Naive thymus-derived CD8-positive, alpha-beta T cell (primary cell): ENCODE measurements at regions not wholly inside any gene's neighbourhood (a gene's known extent, or its start where the extent isn't known, plus 50 kb on each side); places are given as distances from the start of the nearest gene placed in this dataset.

Experiments used
- ATAC-seq, 2 donors: fragments of 150-1000 bp; cut with Tn5 transposase in 1 of 2; sonication (Bioruptor Pico), chemical (Tn5 transposase) in 1 of 2; 1 replicate in 1 of 2; 2 replicates in 1 of 2; pipeline ENCODE4 v1.10.0; 2021; ENCODE audit warnings: mild to moderate bottlenecking in 2 of 2, moderate library complexity in 2 of 2
- POLR2A ChIA-PET: fragments of 350-600 bp; sonication (Branson Sonifier 250); formaldehyde crosslinking; loops from one replicate; lab custom pipeline; 2021; ENCODE audit warnings: antibody characterized with exemption; lab: Charles Lee
- DNase-seq, 10 donors: peaks; one replicate each; pipeline versions ENCODE4 v3.0.0 to v3.0.0-alpha.2; 2020 to 2022
- H3K27ac Mint-ChIP-seq, 10 donors: one replicate each; pipeline ENCODE4 v1.8.0; 2020 to 2022; ENCODE audit warnings: mild to moderate bottlenecking in 10 of 10, mixed read lengths in 10 of 10, moderate library complexity in 4 of 10, inconsistent platforms in 1 of 10
- H3K27me3 Mint-ChIP-seq, 5 donors: one replicate each; pipeline ENCODE4 v1.8.0; 2021 to 2022; ENCODE audit warnings: mixed read lengths in 5 of 5
- H3K36me3 Mint-ChIP-seq, 3 donors: one replicate each; pipeline ENCODE4 v1.8.0; 2020 to 2022; ENCODE audit warnings: mixed read lengths in 3 of 3, mild to moderate bottlenecking in 2 of 3, inconsistent platforms in 1 of 3
- H3K4me1 Mint-ChIP-seq, 4 donors: one replicate each; pipeline ENCODE4 v1.8.0; 2021 to 2022; ENCODE audit warnings: mixed read lengths in 4 of 4
- H3K4me3 Mint-ChIP-seq, 10 donors: one replicate each; pipeline ENCODE4 v1.8.0; 2020 to 2022; ENCODE audit warnings: mild to moderate bottlenecking in 10 of 10, mixed read lengths in 10 of 10, moderate library complexity in 6 of 10, inconsistent platforms in 1 of 10
- H3K9me3 Mint-ChIP-seq, 9 donors: one replicate each; pipeline ENCODE4 v1.8.0; 2020 to 2022; ENCODE audit warnings: mixed read lengths in 9 of 9, mild to moderate bottlenecking in 3 of 9, inconsistent platforms in 1 of 9, moderate library complexity in 1 of 9

DNA sequence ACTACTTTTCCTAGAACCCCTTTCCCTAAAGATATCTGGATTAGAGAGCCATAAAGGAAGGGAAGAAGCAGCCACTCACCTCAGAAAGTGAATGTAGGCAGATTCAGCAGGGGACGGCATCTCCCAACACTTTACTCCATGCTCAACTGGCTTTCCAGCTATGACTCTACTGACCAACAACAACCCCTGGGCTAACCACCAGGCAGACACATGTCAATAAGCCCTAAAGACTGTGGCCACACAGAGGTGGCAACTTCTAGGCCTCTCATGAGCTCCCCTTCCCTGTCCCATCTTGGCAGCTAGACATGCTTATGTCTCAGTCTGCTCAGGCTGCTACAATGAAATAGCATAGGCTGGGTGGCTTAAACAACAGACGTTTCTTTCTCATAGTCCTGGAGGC, 214.0 kb upstream of the ZP4 start:
- peaks cover 0 to 13% (median 3%) of the 10 kb centered on the region in 9 donors for H3K9me3 Mint-ChIP-seq
- no peaks in the 10 kb centered on the region for H3K27me3 Mint-ChIP-seq
- no peaks in the 10 kb centered on the region for H3K4me1 Mint-ChIP-seq
- H3K27ac Mint-ChIP-seq: no peak overlapping the region
- POLR2A ChIA-PET: no interaction called here
- peaks cover 0 to 4% (median 0%) of the 10 kb centered on the region in 3 donors for H3K36me3 Mint-ChIP-seq
- H3K4me3 Mint-ChIP-seq: no peak overlapping the region
- DNase-seq (no peak), ATAC-seq (no peak)

DNA sequence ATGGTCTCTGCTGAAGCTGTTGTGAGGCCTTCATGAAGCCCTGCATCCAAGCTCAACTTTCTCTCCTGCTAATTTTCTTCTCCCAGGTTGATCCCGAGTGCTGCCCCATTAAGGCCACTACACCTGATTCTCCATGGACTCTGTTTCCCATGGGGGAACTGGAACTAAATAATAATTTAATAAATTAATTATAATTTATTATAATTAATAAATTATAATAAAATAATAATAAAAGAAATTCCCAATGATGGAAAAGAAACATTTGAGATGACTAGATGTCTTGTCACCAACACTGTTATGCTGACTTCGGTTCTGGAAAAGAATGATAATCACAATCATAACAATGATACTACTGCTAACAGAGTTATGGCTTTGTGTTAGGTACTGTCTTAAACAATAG, 211.2 kb upstream of the ZP4 start:
- peaks cover 0 to 16% (median 9%) of the 10 kb centered on the region in 9 donors for H3K9me3 Mint-ChIP-seq
- H3K36me3 Mint-ChIP-seq: peaks cover 0 to 4% (median 0%) of the 10 kb centered on the region in 3 donors
- H3K4me3 Mint-ChIP-seq: no peak overlapping the region
- POLR2A ChIA-PET: no interaction called here
- no peak overlapping the region for H3K27ac Mint-ChIP-seq
- H3K27me3 Mint-ChIP-seq: no peaks in the 10 kb centered on the region
- no peaks in the 10 kb centered on the region for H3K4me1 Mint-ChIP-seq
- ATAC-seq (no peak), DNase-seq (no peak)

DNA sequence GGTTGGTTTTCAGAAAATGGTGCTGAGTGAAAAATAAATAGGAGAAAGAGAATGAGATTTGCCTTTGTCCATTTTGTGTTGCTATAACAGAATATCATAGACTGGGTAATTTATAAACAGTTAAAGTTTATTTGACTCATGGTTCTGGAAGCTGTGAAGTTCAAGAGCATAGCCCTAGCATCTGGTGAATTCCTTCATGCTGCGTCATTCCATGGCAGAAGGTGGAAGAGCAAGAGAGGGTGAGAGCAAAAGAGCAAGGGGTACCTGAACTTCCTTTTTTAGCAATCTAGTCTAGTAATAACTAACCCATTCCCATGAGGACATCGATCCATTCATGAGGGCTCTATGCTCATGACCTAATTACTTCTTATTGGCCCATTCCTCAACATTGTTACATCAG, 209.1 kb upstream of the ZP4 start:
- H3K4me1 Mint-ChIP-seq: no peaks in the 10 kb centered on the region
- POLR2A ChIA-PET: no interaction called here
- no peak for ATAC-seq
- no peak for DNase-seq
- no peak overlapping the region for H3K27ac Mint-ChIP-seq
- H3K9me3 Mint-ChIP-seq: peaks cover 0 to 16% (median 6%) of the 10 kb centered on the region in 9 donors
- peaks cover 0 to 4% (median 0%) of the 10 kb centered on the region in 3 donors for H3K36me3 Mint-ChIP-seq
- no peak overlapping the region for H3K4me3 Mint-ChIP-seq
- H3K27me3 Mint-ChIP-seq: no peaks in the 10 kb centered on the region

DNA sequence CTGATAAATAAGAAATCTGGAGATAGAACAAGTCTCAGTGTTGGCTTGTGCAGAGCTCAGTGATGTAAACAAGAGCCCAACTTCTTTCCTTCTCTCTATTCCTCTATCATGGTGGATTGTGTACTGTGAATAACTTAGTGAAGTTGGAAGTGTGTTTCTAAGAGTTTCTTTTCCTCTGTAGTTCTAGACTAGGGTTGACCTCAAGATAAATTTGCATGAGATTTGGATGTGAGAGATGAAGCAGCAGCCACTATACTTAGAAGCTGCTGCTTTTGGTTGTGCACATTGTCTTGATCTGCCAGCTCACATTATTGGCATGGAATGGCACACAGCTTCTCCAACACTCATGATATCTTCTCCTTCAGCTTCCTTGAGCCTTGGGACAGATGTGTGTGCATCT, 198.9 kb upstream of the ZP4 start:
- Mint-ChIP-seq H3K9me3 (peaks cover 0 to 33% (median 3%) of the 10 kb centered on the region in 9 donors), H3K27ac (no peak overlapping the region), H3K4me1 (no peaks in the 10 kb centered on the region), H3K27me3 (no peaks in the 10 kb centered on the region), H3K36me3 (no peaks in the 10 kb centered on the region), H3K4me3 (no peak overlapping the region)
- POLR2A ChIA-PET: no interaction called here
- DNase-seq (no peak), ATAC-seq (no peak)

DNA sequence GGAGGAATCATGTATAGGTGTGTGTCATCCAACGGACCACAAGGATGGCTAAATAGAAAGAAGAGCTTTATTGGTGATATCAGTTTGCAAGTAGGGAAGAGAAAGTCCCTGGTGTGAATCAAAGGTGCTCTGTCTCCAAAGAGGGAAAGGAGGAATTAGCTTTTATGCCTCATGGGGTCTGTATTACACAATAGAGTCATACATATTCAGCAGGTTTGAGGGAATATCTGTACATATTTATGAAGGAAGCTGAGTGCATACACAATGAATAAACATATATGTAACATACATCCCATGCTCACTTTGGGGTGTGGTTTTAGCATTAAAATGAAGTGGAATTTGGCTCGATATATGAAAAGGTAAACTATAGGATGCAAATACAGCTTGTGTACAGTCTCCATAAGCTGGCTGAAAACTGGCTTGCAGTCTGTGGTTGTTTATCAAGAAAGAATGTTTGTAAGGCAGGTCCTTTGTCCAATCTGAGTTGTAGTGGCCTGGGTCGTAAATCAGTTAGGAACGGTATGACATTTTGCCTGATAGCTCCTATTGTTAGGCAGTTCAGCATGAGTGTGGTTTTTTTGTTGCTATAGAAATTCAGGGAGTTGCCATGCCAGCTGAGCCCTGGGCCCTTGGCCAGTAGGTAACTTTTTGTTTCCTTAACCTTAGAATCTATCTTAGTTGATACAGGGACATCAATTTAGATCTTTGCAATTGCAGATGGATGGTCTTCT, 198.0 kb upstream of the ZP4 start:
- DNase-seq (no peak), ATAC-seq (no peak)
- H3K4me1 Mint-ChIP-seq: no peaks in the 10 kb centered on the region
- H3K36me3 Mint-ChIP-seq: no peaks in the 10 kb centered on the region
- no peaks in the 10 kb centered on the region for H3K27me3 Mint-ChIP-seq
- peaks cover 0 to 33% (median 3%) of the 10 kb centered on the region in 9 donors for H3K9me3 Mint-ChIP-seq
- POLR2A ChIA-PET: no interaction called here
- H3K27ac Mint-ChIP-seq: no peak overlapping the region
- H3K4me3 Mint-ChIP-seq: no peak overlapping the region

DNA sequence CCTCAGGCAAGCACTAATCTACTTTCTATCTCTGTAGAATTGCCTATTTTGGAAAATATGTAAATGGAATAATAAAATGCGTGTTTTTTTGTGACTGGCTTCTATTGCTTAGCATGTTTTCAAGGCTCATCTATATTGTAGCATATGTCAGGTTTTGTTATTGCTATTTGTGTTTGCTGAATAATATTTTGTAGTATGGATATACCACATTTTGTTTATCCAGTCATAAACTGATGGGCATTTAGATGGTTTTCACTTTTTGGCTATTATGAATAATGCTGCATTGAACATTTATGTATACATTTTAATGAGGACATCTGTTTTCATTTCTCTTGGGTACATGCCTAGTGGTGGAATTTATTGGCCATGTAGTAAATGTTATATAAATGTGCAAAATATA, 183.3 kb upstream of the ZP4 start:
- H3K4me1 Mint-ChIP-seq: no peaks in the 10 kb centered on the region
- POLR2A ChIA-PET: no interaction called here
- H3K27ac Mint-ChIP-seq: no peak overlapping the region
- peaks cover 2 to 17% (median 4%) of the 10 kb centered on the region in 9 donors for H3K9me3 Mint-ChIP-seq
- no peaks in the 10 kb centered on the region for H3K36me3 Mint-ChIP-seq
- ATAC-seq (no peak), DNase-seq (no peak)
- H3K4me3 Mint-ChIP-seq: no peak overlapping the region
- H3K27me3 Mint-ChIP-seq: no peaks in the 10 kb centered on the region

DNA sequence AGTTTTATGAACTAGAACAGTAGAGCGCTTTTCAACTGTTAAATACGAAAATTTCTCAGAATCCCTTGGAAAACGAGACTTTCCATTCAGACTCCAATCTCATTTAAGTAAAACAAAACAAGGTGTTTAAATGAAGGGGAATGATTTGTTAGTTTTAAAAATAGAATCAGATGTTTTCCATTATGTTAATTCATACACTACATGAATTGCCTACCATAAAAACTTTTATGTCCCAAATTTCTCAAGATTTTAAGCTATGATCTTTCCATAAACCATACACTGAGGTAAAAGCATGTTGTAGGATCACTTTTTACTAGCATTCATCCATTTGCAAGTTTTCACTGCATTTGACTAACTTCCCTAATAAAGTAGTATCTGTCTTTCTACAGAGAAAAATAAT, 180.3 kb upstream of the ZP4 start:
- DNase-seq (no peak), ATAC-seq (no peak)
- Mint-ChIP-seq H3K4me3 (no peak overlapping the region), H3K4me1 (no peaks in the 10 kb centered on the region), H3K36me3 (no peaks in the 10 kb centered on the region), H3K27me3 (no peaks in the 10 kb centered on the region), H3K9me3 (peaks cover 0 to 12% (median 3%) of the 10 kb centered on the region in 9 donors), H3K27ac (no peak overlapping the region)
- POLR2A ChIA-PET: no interaction called here

DNA sequence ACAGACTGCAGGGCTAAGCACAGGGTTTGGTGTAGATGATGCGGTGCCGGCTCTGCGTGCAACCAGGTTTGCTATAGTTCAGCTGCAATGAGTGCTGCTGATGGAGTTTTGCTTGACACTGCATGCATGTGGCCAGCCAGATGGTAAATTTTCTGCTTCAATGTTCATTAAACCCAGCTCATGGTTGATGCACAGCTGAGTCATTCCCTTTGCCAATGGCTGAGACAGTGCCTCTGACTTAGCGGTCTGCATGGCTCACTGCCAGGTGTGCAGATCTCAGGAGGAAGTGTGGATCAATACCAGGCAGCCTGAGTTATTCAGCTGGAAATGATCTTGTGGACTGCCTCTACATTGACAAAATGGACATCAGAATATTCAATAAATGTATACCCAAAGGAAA, 172.7 kb upstream of the ZP4 start:
- no peaks in the 10 kb centered on the region for H3K36me3 Mint-ChIP-seq
- no peaks in the 10 kb centered on the region for H3K4me1 Mint-ChIP-seq
- POLR2A ChIA-PET: no interaction called here
- no peak overlapping the region for H3K4me3 Mint-ChIP-seq
- peaks cover 0 to 10% (median 6%) of the 10 kb centered on the region in 9 donors for H3K9me3 Mint-ChIP-seq
- ATAC-seq (no peak), DNase-seq (no peak)
- H3K27me3 Mint-ChIP-seq: peaks cover 0 to 4% (median 0%) of the 10 kb centered on the region in 5 donors
- H3K27ac Mint-ChIP-seq: no peak overlapping the region

DNA sequence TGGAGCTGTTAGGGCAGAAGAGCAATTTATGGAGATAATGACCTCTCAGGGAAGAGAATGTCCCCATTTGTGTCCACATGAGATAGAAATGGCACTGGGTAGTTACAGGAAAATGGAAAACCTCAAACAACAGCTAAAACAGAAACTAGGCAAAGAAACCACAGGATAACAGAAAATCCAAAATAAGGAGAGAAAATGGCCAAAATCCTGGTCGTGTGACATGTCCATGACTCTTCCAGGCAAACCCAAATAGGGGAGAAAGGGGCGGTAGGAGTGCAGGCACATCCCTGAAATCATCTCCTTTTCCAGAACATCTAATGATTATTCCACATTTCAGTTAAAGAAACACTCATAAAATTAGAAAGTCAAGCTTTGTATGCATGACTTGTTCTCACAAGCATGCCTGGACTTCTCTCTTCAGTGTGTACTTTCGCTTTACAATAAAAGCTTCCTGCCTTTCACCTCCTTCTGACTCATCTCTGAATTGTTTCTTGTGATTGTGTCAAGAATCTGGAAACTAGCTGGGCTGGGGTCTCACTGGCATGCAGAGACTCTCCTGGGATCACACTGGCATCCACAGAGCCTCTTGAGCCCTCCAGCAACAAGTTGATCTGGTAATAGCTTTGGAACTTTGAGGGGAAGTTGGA, 171.4 kb upstream of the ZP4 start:
- H3K27me3 Mint-ChIP-seq: peaks cover 0 to 4% (median 0%) of the 10 kb centered on the region in 5 donors
- POLR2A ChIA-PET: no interaction called here
- no peak overlapping the region for H3K27ac Mint-ChIP-seq
- DNase-seq: no peak
- H3K4me3 Mint-ChIP-seq: no peak overlapping the region
- no peak for ATAC-seq
- peaks cover 0 to 20% (median 10%) of the 10 kb centered on the region in 9 donors for H3K9me3 Mint-ChIP-seq
- H3K36me3 Mint-ChIP-seq: peaks cover 0 to 5% (median 0%) of the 10 kb centered on the region in 3 donors
- no peaks in the 10 kb centered on the region for H3K4me1 Mint-ChIP-seq

DNA sequence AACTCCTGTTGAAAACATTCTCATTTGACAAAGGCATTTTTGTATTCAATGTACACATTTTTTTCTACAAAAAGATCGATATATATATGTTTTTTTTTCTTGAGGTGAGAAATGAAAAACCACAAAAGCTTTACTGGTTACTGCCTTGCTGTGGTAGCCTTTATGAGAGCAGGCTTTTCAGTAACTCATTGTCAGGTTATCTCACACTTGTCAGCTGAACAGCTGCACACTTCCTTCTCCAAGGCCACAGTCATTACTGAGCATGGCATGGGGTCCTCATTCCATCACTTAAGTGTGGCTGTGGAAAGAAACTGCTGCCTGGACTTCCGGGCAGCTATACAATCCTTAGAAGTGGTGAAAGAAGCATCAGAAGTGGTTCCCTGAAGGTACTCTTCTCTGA, 169.3 kb upstream of the ZP4 start:
- POLR2A ChIA-PET: no interaction called here
- H3K4me3 Mint-ChIP-seq: no peak overlapping the region

DNA sequence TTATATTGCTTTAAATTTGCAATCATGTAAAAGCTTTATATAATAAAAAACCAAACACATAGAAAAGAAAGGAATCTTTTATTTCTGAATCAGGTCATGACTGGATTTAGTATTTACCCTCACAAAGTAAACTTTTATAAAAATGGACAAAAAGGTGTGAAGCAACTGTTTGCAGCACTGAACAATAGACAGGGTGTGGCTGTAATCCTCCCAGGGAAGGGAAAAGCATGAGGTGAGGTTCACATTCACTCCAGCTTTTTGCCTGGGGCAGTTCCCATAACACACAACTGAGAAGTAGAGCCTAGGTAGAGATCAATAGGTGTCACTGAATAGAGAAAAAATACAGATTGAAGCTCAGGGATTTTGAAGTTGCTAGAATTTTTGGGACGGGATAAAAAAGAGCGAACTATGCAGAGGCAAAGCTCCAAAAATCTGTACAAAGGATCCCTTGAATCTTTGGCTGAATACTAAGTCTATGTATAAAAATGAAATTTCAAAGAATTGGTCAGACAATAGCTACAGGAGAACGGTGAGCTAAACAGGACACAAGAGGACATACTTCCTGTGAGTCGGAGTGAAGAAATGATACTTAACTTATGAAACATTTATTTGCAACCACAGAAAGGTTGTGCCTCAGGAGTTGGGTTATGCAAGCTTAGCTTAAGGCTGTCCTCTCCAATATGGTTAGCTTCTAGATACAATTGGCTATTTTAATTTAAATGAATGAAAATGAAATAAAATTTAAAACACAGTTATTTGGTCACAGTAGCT, 162.0 kb upstream of the ZP4 start:
- Mint-ChIP-seq H3K9me3 (peaks cover 0 to 18% (median 4%) of the 10 kb centered on the region in 9 donors), H3K27me3 (no peaks in the 10 kb centered on the region), H3K36me3 (peaks cover 0 to 4% (median 0%) of the 10 kb centered on the region in 3 donors), H3K4me3 (no peak overlapping the region), H3K4me1 (no peaks in the 10 kb centered on the region), H3K27ac (no peak overlapping the region)
- no peak for ATAC-seq
- POLR2A ChIA-PET: no interaction called here
- no peak for DNase-seq

More for the DNA sequence above, 169.3 kb upstream of the ZP4 start:
- DNase-seq: no peak
- Mint-ChIP-seq H3K27ac (no peak overlapping the region), H3K36me3 (peaks cover 0 to 5% (median 0%) of the 10 kb centered on the region in 3 donors), H3K9me3 (peaks cover 0 to 28% (median 13%) of the 10 kb centered on the region in 9 donors), H3K4me1 (no peaks in the 10 kb centered on the region), H3K27me3 (peaks cover 0 to 4% (median 0%) of the 10 kb centered on the region in 5 donors)
- ATAC-seq: no peak

DNA sequence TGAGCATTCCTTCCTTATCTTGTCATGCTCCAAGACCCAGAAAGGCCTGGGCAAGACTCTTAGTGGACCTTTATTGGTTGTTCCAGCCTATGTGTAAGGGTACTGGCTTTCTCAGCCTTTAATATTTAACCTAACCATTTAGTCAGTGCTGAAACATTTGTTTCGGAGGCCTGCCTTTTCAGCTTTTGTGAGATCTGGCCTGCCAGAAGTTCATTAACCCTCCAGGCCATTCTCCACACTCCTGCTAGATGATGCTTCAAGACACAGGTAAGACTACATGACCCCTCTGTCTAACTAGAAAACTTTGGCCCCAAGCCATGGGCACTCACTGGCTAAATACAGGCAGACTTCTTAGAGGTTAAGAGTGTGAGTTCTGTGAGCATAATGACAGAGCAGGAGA, 138.4 kb upstream of the ZP4 start:
- no peak for DNase-seq
- no peak for ATAC-seq
- Mint-ChIP-seq H3K27ac (no peak overlapping the region), H3K4me1 (no peaks in the 10 kb centered on the region), H3K36me3 (peaks cover 0 to 8% (median 0%) of the 10 kb centered on the region in 3 donors), H3K9me3 (peaks cover 0 to 36% (median 17%) of the 10 kb centered on the region in 9 donors), H3K27me3 (peaks cover 0 to 1% (median 0%) of the 10 kb centered on the region in 5 donors), H3K4me3 (no peak overlapping the region)
- POLR2A ChIA-PET: no interaction called here

DNA sequence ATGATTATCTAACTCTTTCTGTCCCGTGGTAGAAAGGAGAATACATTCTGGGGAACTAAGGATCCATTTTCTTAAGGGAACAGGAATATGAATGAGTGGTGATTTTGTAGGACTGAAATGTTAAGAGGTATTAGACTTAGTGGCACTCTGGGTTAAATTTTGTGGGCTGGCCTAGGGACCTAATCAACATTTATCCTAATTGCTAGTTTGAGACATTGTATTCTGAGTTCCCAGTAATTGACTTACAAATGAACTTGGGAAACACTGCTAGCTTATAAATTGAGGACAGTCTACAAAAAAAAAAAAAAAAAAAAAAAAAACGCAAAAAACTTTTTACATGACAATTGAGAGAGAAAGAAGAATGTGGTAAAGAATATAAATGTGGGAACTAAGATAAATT, 136.6 kb upstream of the ZP4 start:
- POLR2A ChIA-PET: no interaction called here
- DNase-seq (no peak), ATAC-seq (no peak)
- no peaks in the 10 kb centered on the region for H3K4me1 Mint-ChIP-seq
- no peak overlapping the region for H3K4me3 Mint-ChIP-seq
- H3K27me3 Mint-ChIP-seq: peaks cover 0 to 1% (median 0%) of the 10 kb centered on the region in 5 donors
- peaks cover 0 to 8% (median 0%) of the 10 kb centered on the region in 3 donors for H3K36me3 Mint-ChIP-seq
- H3K9me3 Mint-ChIP-seq: peaks cover 0 to 31% (median 19%) of the 10 kb centered on the region in 9 donors
- no peak overlapping the region for H3K27ac Mint-ChIP-seq
